ENCODE measurements at regions not wholly inside any gene's neighbourhood (a gene's known extent, or its start where the extent isn't known, plus 50 kb on each side); places are given as distances from the start of the nearest gene placed in this dataset.

- no peaks in the 10 kb centered on the region for H3K4me1 ChIP-seq
- H3K36me3 ChIP-seq = no peaks in the 10 kb centered on the region
- no peak overlapping the region for H3K27ac ChIP-seq
- ATAC-seq (no peak), DNase-seq (no peak)
- H3K9me3 ChIP-seq = no peaks in the 10 kb centered on the region
- H3K27me3 ChIP-seq = no peaks in the 10 kb centered on the region
- no peak for TF ChIP-seq POLR2A (IDR thresholded peaks at IDR 0.05)
- TF ChIP-seq CTCF (IDR thresholded peaks at IDR 0.05 in 4 of 5, conservative IDR thresholded peaks at IDR 0.05 in 1 of 5) = no peak
- intact Hi-C loops (cut with DNase I; ENCODE audit: low total_unique reads) (no loop called here), in situ Hi-C loops (cut with MboI; ENCODE audit: low sequenced_read_pairs in 4 of 4) (no loop called here)
- H3K4me3 ChIP-seq = no peak overlapping the region
These were observed 344.1 kb downstream of the NR2F1-AS1 start for GRCh38 chr5:93236807-93237421.

GRCh38 chr5:93235761-93236160 is 345.3 kb downstream of the NR2F1-AS1 start:
- Histone ChIP-seq H3K36me3 (no peaks in the 10 kb centered on the region), H3K4me3 (no peak overlapping the region), H3K27me3 (no peaks in the 10 kb centered on the region), H3K9me3 (no peaks in the 10 kb centered on the region), H3K27ac (no peak overlapping the region), H3K4me1 (no peaks in the 10 kb centered on the region)
- in situ Hi-C loops (cut with MboI; ENCODE audit: low sequenced_read_pairs in 4 of 4) (no loop called here), intact Hi-C loops (cut with DNase I; ENCODE audit: low total_unique reads) (no loop called here)
- DNase-seq (no peak), ATAC-seq (no peak)
- TF ChIP-seq CTCF (IDR thresholded peaks at IDR 0.05 in 4 of 5, conservative IDR thresholded peaks at IDR 0.05 in 1 of 5) (no peak), POLR2A (IDR thresholded peaks at IDR 0.05) (no peak)

GRCh38 chr5:93226202-93226735 is 354.8 kb downstream of the NR2F1-AS1 start:
- Histone ChIP-seq H3K4me1 (no peaks in the 10 kb centered on the region), H3K27me3 (no peaks in the 10 kb centered on the region), H3K36me3 (no peaks in the 10 kb centered on the region), H3K27ac (no peak overlapping the region), H3K9me3 (no peaks in the 10 kb centered on the region), H3K4me3 (no peak overlapping the region)
- in situ Hi-C loops (cut with MboI; ENCODE audit: low sequenced_read_pairs in 4 of 4) (no loop called here), intact Hi-C loops (cut with DNase I; ENCODE audit: low total_unique reads) (no loop called here)
- ATAC-seq (no peak), DNase-seq (no peak)
- no peak for TF ChIP-seq POLR2A (IDR thresholded peaks at IDR 0.05)
- TF ChIP-seq CTCF (IDR thresholded peaks at IDR 0.05 in 4 of 5, conservative IDR thresholded peaks at IDR 0.05 in 1 of 5) = no peak

- no peaks in the 10 kb centered on the region for H3K4me1 ChIP-seq
These were observed 355.3 kb downstream of the NR2F1-AS1 start for GRCh38 chr5:93225748-93226147.

More at GRCh38 chr5:93225748-93226147, 355.3 kb downstream of the NR2F1-AS1 start:
- Histone ChIP-seq H3K9me3 (no peaks in the 10 kb centered on the region), H3K4me3 (no peak overlapping the region), H3K36me3 (no peaks in the 10 kb centered on the region), H3K27me3 (no peaks in the 10 kb centered on the region), H3K27ac (no peak overlapping the region)
- no peak for TF ChIP-seq POLR2A (IDR thresholded peaks at IDR 0.05)
- no peak for TF ChIP-seq CTCF (IDR thresholded peaks at IDR 0.05 in 4 of 5, conservative IDR thresholded peaks at IDR 0.05 in 1 of 5)
- intact Hi-C loops (cut with DNase I; ENCODE audit: low total_unique reads) = no loop called here
- DNase-seq = no peak
- in situ Hi-C loops (cut with MboI; ENCODE audit: low sequenced_read_pairs in 4 of 4) = no loop called here
- no peak for ATAC-seq
